ENCODE measurements at regions not wholly inside any gene's neighbourhood (a gene's known extent, or its start where the extent isn't known, plus 50 kb on each side); places are given as distances from the start of the nearest gene placed in this dataset.

- WGBS (ENCODE audit: low lambda C conversion rate), result 10% methylated on average over 2 of the region's 2 CpGs
- FAIRE-seq, result no peak
Observed at GRCh38 chr1:164949771-164950471, 390.9 kb downstream of the PBX1 start.

DNA sequence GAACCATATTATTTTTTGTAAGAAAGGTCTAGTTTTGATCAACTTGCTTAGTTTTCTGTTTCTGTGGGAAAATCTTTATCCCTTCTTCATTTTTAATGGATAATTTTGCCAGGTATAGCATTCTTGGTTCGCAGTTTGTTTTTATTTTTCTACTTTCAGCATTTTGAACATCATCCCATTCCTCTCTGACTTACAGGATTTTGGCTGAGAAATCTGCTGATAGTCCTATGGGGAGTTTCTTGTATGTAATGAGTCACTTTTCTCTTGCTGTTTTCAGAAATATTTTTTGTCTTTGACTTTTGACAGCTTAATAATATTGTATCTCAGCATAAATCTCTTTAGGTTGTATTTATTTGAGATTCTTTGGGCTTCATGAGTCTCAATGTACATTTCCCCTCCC lies 389.1 kb downstream of the PBX1 start:
- intact Hi-C loops (cut with micrococcal nuclease; ENCODE audit: unreplicated experiment), result no loop called here
- BruUV-seq (replicated peaks), result no TSS peak
- POLR2A ChIA-PET, result no interaction called here
- TF ChIP-seq PPARG (CRISPR knock-in tag; conservative IDR thresholded peaks at IDR 0.05), result no peak
- no peak for TF ChIP-seq TAF1 (CRISPR knock-in tag; IDR thresholded peaks at IDR 0.05)
- TF ChIP-seq ZSCAN12 (CRISPR knock-in tag; IDR thresholded peaks at IDR 0.05), result no peak
- no peak for TF ChIP-seq SOX5 (CRISPR knock-in tag; IDR thresholded peaks at IDR 0.05; ENCODE audit: borderline replicate concordance)
- no peak for TF ChIP-seq ZNF333 (CRISPR knock-in tag; IDR thresholded peaks at IDR 0.05; ENCODE audit: borderline replicate concordance)
- no peak for TF ChIP-seq ZMYM3 (CRISPR knock-in tag; IDR thresholded peaks at IDR 0.05)
- TF ChIP-seq, protein P1, sequence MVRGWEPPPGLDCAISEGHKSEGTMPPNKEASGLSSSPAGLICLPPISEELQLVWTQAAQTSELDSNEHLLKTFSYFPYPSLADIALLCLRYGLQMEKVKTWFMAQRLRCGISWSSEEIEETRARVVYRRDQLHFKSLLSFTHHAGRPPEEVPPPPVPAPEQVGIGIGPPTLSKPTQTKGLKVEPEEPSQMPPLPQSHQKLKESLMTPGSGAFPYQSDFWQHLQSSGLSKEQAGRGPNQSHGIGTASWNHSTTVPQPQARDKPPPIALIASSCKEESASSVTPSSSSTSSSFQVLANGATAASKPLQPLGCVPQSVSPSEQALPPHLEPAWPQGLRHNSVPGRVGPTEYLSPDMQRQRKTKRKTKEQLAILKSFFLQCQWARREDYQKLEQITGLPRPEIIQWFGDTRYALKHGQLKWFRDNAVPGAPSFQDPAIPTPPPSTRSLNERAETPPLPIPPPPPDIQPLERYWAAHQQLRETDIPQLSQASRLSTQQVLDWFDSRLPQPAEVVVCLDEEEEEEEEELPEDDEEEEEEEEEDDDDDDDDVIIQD (CRISPR knock-in tag; IDR thresholded peaks at IDR 0.05; ENCODE audit: low read depth), result no peak
- TF ChIP-seq WIZ (CRISPR knock-in tag; IDR thresholded peaks at IDR 0.05), result no peak
- TF ChIP-seq, protein P2, sequence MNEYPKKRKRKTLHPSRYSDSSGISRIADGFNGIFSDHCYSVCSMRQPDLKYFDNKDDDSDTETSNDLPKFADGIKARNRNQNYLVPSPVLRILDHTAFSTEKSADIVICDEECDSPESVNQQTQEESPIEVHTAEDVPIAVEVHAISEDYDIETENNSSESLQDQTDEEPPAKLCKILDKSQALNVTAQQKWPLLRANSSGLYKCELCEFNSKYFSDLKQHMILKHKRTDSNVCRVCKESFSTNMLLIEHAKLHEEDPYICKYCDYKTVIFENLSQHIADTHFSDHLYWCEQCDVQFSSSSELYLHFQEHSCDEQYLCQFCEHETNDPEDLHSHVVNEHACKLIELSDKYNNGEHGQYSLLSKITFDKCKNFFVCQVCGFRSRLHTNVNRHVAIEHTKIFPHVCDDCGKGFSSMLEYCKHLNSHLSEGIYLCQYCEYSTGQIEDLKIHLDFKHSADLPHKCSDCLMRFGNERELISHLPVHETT (CRISPR knock-in tag; conservative IDR thresholded peaks at IDR 0.05), result no peak
- TF ChIP-seq IKZF4 (CRISPR knock-in tag; IDR thresholded peaks at IDR 0.05; ENCODE audit: borderline replicate concordance, low read depth, not compliant biosample characterization), result no peak

More at GRCh38 chr1:164949771-164950471, 390.9 kb downstream of the PBX1 start:
- Histone ChIP-seq H3K27me3 (ENCODE audit: control insufficient read depth in 1 of 2, insufficient read depth in 2 of 2, low read length in 2 of 2) (no peaks in the 10 kb centered on the region), H3K9me3 (ENCODE audit: low read length) (peaks cover 28% of the 10 kb centered on the region), H3K36me3 (replicated peaks in 1 of 2; ENCODE audit: control insufficient read depth in 1 of 2, insufficient read depth in 2 of 2, low read length in 2 of 2) (no peaks in the 10 kb centered on the region), H3K4me2 (ENCODE audit: low read depth, low read length) (no peak overlapping the region), H3K79me2 (ENCODE audit: insufficient read depth, low read length) (no peaks in the 10 kb centered on the region), H3K4me3 (replicated peaks in 1 of 3; ENCODE audit: insufficient read depth in 1 of 3, low read depth in 2 of 3, low read length in 3 of 3) (no peak overlapping the region), H3K4me1 (ENCODE audit: insufficient read depth, low read length) (no peaks in the 10 kb centered on the region), H3K9ac (ENCODE audit: insufficient read depth, low read depth, low read length) (no peak overlapping the region), H3K27ac (ENCODE audit: extremely low read length, insufficient read depth, low read length) (no peak overlapping the region), H4K20me1 (ENCODE audit: insufficient read depth, low read length) (no peaks in the 10 kb centered on the region), H2AFZ (ENCODE audit: low read length) (no peak overlapping the region)
- intact Hi-C loops (cut with micrococcal nuclease; ENCODE audit: unreplicated experiment) (no loop called here), in situ Hi-C loops (cut with HindIII; ENCODE audit: extremely low pct_ligation_motif_present, low pct_unique_long_range_greater_than_20kb) (no loop called here)
- ChIA-PET POLR2A (no interaction called here), CTCF (ENCODE audit: low intra/inter-chr PET ratio, low total read pairs) (no interaction called here)
- no peak for TF ChIP-seq KDM1A (CRISPR knock-in tag; IDR thresholded peaks at IDR 0.05)
- TF ChIP-seq ELF1 (CRISPR knock-in tag; IDR thresholded peaks at IDR 0.05), result no peak
- TF ChIP-seq, protein P3, sequence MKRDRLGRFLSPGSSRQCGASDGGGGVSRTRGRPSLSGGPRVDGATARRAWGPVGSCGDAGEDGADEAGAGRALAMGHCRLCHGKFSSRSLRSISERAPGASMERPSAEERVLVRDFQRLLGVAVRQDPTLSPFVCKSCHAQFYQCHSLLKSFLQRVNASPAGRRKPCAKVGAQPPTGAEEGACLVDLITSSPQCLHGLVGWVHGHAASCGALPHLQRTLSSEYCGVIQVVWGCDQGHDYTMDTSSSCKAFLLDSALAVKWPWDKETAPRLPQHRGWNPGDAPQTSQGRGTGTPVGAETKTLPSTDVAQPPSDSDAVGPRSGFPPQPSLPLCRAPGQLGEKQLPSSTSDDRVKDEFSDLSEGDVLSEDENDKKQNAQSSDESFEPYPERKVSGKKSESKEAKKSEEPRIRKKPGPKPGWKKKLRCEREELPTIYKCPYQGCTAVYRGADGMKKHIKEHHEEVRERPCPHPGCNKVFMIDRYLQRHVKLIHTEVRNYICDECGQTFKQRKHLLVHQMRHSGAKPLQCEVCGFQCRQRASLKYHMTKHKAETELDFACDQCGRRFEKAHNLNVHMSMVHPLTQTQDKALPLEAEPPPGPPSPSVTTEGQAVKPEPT (CRISPR knock-in tag; IDR thresholded peaks at IDR 0.05; ENCODE audit: low read depth), result no peak
- TF ChIP-seq AKAP8 (CRISPR knock-in tag; IDR thresholded peaks at IDR 0.05), result no peak
- TF ChIP-seq PHB2 (IDR thresholded peaks at IDR 0.05; ENCODE audit: partially characterized antibody), result no peak
- no peak for TF ChIP-seq ZNF747 (CRISPR knock-in tag; IDR thresholded peaks at IDR 0.05; ENCODE audit: borderline replicate concordance)
- no peak for TF ChIP-seq MBNL3 (CRISPR knock-in tag; conservative IDR thresholded peaks at IDR 0.05)
- no peak for TF ChIP-seq TGIF2 (CRISPR knock-in tag; IDR thresholded peaks at IDR 0.05)
- no peak for TF ChIP-seq ZBTB3 (CRISPR knock-in tag; IDR thresholded peaks at IDR 0.05; ENCODE audit: borderline replicate concordance, low read depth)
- no peak for ATAC-seq
- BruUV-seq (replicated peaks), result no TSS peak
- no peak for DNase-seq (ENCODE audit: low spot score)

More for the DNA sequence above, 389.1 kb downstream of the PBX1 start:
- Histone ChIP-seq H3K79me2 (ENCODE audit: insufficient read depth, low read length) (no peaks in the 10 kb centered on the region), H3K36me3 (replicated peaks in 1 of 2; ENCODE audit: control insufficient read depth in 1 of 2, insufficient read depth in 2 of 2, low read length in 2 of 2) (no peaks in the 10 kb centered on the region), H4K20me1 (ENCODE audit: insufficient read depth, low read length) (no peaks in the 10 kb centered on the region), H3K4me1 (ENCODE audit: insufficient read depth, low read length) (no peaks in the 10 kb centered on the region), H3K27ac (ENCODE audit: extremely low read length, insufficient read depth, low read length) (no peak overlapping the region), H3K27me3 (ENCODE audit: control insufficient read depth in 1 of 2, insufficient read depth in 2 of 2, low read length in 2 of 2) (no peaks in the 10 kb centered on the region), H2AFZ (ENCODE audit: low read length) (no peak overlapping the region), H3K4me2 (ENCODE audit: low read depth, low read length) (no peak overlapping the region), H3K4me3 (replicated peaks in 1 of 3; ENCODE audit: insufficient read depth in 1 of 3, low read depth in 2 of 3, low read length in 3 of 3) (no peak overlapping the region), H3K9ac (ENCODE audit: insufficient read depth, low read depth, low read length) (no peak overlapping the region), H3K9me3 (ENCODE audit: low read length) (peaks cover 28% of the 10 kb centered on the region)
- CTCF ChIA-PET (ENCODE audit: low intra/inter-chr PET ratio, low total read pairs), result no interaction called here
- FAIRE-seq (no peak), DNase-seq (ENCODE audit: low spot score) (no peak), ATAC-seq (no peak)
- WGBS (ENCODE audit: low lambda C conversion rate), result 30% methylated on average over 1 of the region's 1 CpG
- in situ Hi-C loops (cut with HindIII; ENCODE audit: extremely low pct_ligation_motif_present, low pct_unique_long_range_greater_than_20kb), result no loop called here
